ENCODE measurements at regions not wholly inside any gene's neighbourhood (a gene's known extent, or its start where the extent isn't known, plus 50 kb on each side); places are given as distances from the start of the nearest gene placed in this dataset.

GRCh38 chr14:61610900-61611299, 84.4 kb upstream of the HIF1A start:
- TF ChIP-seq CTCF (IDR thresholded peaks at IDR 0.05), result no peak
- no peak for TF ChIP-seq POLR2A (IDR thresholded peaks at IDR 0.05)
